HG02642 (cell line): ENCODE measurements at regions not wholly inside any gene's neighbourhood (a gene's known extent, or its start where the extent isn't known, plus 50 kb on each side); places are given as distances from the start of the nearest gene placed in this dataset.

Experiments used
- ATAC-seq: cut with Tn5 transposase; IDR thresholded peaks from one replicate; pipeline ENCODE4 v1.9.1; 2021; ENCODE audit warnings: mild to moderate bottlenecking; ENCODE audit not compliant: unreplicated experiment, poor library complexity

DNA sequence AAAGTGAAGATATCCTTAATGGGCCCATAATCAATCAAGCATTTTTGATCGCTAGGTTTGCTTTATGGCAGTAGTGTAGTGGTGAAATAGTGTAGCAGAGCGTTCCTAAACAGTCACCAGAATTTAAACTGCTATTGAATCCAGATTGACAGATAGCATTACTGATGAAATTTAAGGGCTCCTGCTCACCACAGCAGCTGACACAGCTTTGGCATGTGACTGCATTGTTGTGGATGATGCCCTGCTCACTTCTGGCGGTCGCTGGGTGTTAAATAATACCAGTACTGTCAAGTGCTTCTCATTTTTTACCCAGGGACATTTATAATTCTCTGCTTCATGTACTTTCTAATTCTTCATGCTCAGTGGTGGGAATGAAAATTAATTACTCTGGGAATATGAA, 102.0 kb upstream of the ARHGAP24 start:
- no peak for ATAC-seq

DNA sequence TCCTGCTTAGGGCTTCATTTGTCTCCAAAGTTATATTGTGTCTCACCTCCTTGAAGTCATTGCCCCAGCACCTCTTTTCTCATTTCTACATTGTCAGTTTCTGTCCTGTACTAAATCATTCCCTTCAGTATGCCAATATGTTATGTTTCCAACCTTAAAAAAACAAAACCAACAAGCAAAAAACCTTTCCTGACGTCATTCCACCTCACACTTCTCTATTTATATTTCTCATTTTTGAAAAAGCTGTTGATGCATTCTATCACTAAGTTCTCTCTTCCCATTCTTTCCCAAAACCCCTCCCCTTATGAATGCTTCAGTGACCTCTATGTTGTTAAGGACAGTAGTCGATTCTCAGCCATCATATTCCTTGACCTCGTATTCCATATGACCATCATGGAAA, 98.7 kb upstream of the ARHGAP24 start:
- ATAC-seq, result no peak

DNA sequence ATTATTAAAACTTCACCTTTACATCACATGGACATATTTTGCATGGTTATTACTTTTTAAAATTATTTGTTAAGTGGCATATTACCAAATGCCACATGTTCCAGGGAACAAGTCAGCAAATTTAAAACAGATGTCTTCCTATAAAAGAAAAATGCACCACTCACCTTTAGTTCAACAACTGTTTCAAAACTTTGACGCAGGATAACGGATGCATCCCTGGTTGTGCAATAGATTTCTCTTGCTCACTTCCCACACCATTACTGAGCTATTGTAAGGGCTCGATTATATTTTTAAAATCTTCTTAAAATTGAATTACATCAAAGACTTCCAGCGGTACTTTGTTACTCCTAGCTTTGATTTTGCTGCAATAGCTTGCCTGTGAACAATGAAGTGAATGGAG, 93.0 kb upstream of the ARHGAP24 start:
- no peak for ATAC-seq

DNA sequence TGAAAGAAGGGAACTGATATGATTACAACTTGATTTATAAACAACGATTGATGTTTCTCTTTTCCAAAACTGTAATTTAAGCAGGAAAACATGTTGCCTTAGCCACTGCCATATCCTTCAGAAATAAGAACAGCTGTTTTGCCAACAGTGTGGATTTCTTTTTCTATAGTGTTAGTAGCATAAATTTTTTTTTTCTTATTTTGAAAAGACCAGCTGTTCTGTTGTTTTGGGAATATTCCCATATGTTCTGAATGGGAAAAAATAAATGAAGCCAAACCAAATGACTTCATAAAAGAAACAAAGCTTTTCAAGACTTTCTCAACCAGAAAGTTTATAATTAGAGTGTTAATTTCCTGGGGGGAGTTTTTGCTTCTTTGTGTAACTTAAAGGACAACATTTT, 83.9 kb upstream of the ARHGAP24 start:
- no peak for ATAC-seq

DNA sequence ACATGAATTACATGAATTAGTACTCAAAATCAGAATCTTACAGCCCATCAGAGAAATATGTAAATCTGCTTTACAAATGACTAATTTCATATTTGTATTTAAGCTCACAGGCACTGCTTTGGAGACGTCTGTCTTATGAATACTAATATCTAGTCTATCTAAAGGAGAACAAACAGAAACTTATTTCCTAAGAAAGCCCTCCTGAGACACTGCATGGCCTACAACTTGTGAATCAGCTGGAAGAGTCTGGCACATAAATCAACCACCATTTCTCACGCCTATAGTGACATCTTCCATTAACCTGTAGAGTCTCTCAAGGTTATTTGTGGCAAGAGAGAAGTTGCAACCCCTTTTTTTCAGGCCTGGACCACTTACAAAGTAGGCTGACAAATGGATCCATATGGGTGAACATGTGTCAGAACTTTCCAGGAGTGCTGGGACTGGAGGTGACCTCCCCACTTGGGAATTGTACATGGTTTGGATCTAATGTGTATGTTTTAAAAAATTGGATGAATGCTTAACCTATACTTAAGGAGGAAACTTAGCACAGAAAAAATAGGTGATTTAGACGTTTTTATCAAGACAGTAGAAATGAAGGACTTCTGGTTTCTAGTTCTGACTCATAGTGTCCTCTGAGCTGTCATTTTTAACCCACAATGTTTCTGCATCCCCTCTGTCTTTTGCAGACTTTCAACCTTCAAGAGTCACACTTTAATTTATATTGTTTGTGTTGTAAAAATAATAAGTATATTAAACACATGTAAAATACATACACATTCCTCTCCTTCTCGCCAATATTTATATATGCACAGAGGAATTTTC, 83.2 kb upstream of the ARHGAP24 start:
- ATAC-seq, result peak; percentile 83

DNA sequence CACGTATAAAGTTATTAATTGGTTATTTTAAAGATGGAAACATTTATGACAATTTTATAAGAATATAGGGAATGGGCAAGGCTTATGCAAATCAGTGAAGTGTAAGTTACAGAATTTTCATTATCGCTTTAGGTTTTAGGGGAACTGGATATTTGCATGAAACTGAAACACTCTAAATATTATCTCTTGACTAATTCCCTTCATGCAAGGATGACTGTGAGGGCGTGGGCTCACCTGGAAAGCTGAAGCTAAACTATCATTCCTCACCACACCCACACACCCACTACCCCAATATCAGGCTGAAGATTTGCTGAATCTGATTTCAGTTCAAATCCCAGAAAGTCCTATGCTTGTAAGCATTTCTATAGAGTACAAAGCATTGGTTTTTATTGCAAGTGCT, 81.7 kb upstream of the ARHGAP24 start:
- ATAC-seq, result peak; percentile 68

DNA sequence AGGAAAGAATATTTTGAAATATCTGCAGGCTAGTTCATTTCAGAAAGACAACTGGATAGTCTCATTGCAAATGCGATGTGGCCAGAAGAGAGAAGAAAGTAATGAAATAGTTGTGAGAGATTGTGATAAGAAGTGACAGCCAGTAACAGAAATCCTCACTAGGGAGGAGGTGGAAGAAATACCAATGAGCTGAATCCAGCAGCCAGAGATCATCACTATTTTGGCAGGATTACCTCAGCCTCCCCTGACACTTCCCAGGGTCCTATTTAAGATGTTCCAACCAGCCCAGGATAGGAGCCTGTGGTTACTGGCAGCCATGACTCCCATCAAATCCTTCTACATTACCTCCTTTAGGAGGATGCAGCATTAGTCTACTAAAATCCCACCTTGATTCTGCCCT, 76.7 kb upstream of the ARHGAP24 start:
- ATAC-seq, result no peak

DNA sequence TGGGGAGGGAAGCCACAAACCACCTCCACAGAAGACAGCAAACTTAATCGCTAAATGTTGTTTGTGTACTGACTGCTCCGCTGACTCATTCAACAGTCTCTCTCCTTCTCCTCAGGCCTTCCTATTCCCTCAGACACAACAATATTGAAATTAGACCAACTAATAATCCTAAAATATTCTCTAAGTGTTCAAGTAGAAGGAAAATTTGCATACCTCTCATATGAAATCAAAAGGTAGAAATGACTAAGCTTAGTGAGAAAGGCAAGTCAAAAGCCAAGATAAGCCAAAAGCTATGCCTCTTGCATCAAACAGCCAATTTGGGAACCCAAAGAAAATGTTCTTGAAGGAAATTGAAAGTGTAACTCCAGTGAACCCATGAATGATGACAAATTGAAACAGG, 75.7 kb upstream of the ARHGAP24 start:
- peak; percentile 81 for ATAC-seq

DNA sequence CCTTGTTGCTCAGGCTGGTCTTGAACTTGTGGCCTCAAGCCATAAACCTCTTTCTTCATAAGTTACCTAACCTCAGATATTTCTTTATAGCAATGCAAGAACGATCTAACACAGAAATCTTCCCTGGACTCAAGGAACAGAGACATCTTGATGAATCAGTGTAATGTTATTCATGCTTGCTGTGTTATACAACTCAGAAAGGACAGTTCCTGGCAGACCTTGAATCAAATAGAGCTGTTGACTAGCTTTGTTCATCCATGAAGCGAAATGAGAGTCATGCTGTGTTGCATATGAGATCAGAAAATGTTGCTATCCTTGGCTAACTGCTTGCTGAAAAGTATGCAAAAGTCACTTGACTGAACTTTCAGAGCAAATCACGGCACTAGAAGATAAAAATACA, 72.6 kb upstream of the ARHGAP24 start:
- ATAC-seq, result no peak

DNA sequence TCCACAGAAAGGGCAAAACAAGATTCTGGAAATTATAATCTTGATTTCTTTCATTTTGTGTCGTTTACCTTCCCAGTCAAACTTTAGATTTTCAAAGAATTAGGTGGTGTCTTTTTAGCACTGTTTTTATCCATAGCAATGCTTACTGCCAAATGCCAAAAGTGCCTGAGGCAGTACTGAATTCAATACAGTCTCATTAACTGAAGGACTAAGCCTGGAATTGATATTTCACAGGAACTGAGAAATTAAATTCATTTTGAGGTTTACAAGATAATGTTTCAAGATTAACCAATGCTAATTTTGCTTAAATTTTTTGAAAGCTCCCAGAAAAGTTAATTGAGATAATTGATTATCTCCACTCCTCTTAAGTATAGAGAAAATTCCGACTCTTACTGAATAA, 68.8 kb upstream of the ARHGAP24 start:
- ATAC-seq, result no peak

DNA sequence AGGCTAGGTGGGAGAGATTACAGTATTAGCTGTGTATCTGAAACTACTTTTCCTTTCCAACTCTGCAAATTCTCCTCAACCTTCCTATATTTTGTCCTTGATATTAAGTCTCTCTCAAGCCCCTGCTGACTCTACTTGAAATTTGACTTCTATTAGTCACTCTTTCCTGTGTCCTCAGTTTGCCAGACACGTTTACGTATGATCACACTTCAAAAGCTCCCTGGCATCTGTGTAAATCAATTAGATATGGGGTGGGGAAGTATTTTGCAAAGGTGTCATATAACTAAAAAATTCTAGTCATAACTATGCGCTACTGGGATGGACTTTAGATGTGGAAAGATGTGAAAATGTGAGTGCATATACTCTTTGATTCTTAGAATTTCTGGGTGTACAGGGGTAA, 67.4 kb upstream of the ARHGAP24 start:
- no peak for ATAC-seq

DNA sequence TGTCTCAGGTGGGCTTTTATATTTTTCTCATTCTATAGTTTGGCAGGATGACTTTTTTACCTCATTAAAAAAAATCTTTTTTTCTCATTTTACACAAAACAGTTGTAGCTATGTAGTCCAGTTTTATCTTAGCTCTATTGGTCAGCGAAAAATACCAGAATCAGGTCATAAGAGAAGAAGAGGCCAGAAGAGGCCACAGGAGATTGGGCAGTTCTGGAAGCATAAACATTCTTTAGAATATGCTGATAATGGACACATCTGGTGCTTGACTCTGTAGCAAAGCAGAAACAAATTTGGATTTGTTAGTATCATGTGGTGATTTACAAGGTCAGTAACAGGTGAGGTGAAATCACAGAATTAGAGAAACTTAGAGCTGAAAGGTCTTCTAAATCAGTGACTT, 66.6 kb upstream of the ARHGAP24 start:
- ATAC-seq, result no peak

DNA sequence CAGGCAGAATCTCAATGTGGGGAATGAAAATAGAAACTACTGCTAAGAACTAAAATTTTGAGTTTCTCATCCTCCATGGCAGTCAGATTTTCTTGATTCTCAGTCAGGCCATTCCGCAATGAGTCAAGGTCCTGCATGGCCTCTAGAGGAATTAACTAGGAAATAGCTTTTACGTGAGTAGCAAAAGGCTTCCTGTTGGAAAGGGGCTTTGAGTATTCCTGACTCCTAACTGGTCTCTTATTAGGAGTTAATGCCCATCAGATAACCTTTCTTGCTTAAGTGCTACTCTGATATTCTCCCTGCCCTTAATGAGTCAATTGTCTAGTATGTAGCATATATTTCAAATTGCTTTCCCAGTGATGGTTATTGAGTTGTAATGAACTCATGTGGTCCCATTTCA, 65.7 kb upstream of the ARHGAP24 start:
- no peak for ATAC-seq

DNA sequence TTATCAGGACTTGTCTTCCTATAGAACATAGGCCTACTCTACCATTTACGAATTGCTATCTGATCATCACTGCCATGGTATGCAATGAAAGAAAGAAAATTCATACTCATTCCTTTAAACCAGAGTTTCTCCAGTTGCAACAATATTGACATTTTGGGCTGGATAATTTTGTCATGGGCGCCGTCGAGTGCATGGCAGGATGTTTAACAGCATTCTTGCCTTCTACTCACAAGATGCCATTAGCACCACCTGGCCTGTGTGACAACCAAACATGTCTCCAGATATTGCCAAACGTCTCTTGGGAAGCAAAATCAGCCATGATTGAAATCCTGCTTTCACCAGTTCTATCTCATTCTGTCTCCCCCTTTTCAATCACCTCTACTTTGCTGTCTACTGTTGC, 63.6 kb upstream of the ARHGAP24 start:
- ATAC-seq, result no peak

DNA sequence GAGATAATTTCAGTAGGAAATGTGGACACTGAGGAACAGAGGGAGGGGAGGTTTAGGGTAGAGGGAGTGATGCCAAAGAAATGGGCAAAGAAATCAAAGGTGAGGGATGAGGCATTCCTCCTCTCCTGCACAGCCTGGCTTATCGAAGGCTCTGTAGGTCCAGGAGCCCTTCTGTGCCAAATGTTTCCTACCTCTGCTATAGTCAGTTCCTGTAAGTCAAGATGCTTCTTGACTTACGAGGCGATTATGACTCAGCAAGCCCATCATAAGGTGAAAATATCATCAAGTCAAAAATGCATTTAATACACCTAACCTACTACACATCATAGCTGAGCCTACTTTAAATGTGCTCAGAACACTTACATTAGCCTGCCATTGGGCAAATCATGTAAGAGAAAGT, 60.0 kb upstream of the ARHGAP24 start:
- ATAC-seq, result no peak

DNA sequence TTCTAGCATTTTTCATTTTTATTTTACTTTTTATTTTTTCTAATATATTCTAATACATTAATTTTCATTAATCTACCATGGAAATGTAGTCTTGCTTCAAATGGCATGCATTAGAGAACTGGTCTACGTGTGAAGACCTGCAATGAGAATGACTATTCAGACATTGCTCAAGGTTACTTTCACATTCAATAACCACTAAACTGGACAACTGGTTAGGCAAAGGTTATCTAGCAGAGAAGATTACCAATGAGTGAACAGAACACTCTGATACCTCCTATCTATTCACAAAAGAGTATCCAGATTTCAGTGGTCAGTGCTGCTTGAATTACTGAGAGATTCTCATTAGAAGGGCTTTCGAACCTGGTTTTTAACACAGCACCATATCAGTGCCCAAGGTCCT, 58.9 kb upstream of the ARHGAP24 start:
- ATAC-seq, result no peak

DNA sequence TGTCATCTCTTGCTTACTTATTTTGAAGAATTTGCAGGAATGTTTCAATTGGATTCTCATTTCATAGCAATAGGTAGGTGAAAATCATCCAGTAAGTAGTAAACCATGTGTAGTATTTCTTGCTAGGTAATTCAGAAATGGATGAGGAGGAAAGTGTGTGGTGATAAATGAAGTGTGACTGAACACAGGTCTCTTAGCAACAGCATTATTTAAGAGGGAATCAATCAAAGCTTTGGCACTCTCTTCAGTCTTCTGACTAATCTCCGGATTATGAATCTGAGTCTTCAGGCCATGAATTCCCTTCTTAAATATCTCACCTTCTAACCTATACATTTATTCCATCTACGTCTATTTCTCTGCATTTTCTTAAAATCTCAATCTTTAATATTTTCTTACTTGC, 55.8 kb upstream of the ARHGAP24 start:
- ATAC-seq, result no peak

DNA sequence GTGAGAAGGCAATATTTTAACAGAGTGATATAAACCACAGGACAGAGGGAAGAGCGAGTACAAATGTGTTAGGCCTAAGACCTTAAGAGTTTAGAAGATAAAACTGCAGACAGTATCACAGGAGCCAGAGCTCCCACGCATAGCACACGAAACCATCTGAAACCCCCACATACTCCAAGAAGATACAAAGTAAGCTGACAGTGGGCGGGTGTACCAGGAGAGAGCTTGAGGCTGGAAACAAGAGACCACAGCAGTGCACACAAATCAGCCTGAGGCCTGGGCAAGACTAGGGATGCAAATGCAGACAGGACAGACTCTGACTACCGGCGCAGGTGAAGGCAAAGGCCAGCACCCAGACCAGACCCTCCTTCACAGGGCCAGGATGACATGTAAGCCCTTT, 54.1 kb upstream of the ARHGAP24 start:
- peak; percentile 58 for ATAC-seq

DNA sequence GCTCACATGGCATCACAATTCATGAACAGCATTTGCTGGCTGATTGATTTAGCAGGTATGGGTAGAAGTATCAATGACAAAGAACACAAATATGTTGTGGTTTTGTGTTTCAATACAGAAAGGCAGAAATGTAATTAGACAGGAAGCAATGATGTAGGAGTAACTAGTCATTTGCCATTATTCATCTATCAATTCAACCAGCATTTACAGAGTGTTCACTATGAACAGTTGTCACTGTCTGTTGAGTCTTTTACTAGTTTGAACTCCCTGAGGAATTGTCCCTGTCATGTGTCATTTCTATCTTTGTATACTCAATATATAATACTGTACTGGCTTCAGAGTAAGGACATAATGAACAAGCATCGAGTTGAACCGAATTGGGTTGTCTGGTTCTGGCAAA, 51.5 kb upstream of the ARHGAP24 start:
- ATAC-seq, result peak; percentile 56
